Fibroblast of mammary gland (primary cell): ENCODE measurements at regions not wholly inside any gene's neighbourhood (a gene's known extent, or its start where the extent isn't known, plus 50 kb on each side); places are given as distances from the start of the nearest gene placed in this dataset.
"Not testable (repeated sequence)": the region's sequence is repeated elsewhere in the genome, so short reads cannot be mapped to it uniquely, and the experiment has no call there.

Experiments used
- DNase-seq: peaks from one replicate; pipeline ENCODE4 v3.0.0-alpha.2; 2010; ENCODE audit warnings: low read depth
- H3K4me3 ChIP-seq: 2 replicates; pipeline ENCODE4 v1.5.1; 2011; ENCODE audit warnings: low read depth, mild to moderate bottlenecking, low read length, moderate library complexity; ENCODE audit not compliant: control insufficient read depth
- CTCF ChIP-seq: conservative IDR thresholded peaks from 2 replicates; pipeline ENCODE4 v1.5.1; 2011; ENCODE audit warnings: low read depth, low read length, inconsistent platforms; ENCODE audit not compliant: control insufficient read depth, insufficient read depth

DNA sequence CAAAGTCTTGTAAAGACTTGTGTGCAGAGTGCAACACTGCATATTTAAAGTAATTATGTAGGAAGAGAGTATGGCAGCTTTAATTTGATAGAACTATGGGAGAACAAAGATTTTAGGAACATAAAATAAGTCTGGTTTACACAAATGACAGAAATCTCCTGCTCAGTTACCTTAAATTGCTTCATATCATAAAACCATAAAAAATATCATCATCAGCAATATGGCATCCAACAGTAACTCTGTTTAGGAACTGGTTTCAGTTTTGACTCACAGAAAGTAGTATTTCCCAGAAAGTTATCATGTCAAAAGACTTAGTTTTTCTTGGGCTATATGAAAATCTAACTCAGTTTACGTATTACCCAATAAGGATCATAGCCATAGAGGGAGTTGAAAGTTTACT lies 292.1 kb upstream of the PMFBP1 start:
- TF ChIP-seq CTCF: no peak
- DNase-seq: no peak
- no peak overlapping the region for H3K4me3 ChIP-seq

DNA sequence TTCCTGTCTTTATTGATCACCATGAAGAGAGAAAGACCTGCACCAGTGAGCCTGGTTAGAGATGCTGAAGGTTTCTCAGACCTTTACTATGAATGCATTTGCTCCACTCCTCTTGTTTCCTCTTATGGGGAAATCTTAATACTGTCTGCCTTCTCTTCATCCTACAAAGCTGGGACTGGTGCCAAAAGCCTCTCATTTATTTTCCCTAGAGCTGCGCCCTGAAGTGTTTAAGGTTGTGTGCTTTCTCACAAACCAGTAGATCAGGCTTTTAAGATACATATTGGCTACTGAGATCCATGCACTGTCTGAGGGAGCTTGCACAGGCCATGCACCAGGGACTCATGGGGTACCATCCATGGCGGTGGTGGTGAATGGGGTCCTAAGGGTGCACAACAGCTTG lies 286.1 kb upstream of the PMFBP1 start:
- DNase-seq: no peak
- H3K4me3 ChIP-seq: no peak overlapping the region
- TF ChIP-seq CTCF: no peak

DNA sequence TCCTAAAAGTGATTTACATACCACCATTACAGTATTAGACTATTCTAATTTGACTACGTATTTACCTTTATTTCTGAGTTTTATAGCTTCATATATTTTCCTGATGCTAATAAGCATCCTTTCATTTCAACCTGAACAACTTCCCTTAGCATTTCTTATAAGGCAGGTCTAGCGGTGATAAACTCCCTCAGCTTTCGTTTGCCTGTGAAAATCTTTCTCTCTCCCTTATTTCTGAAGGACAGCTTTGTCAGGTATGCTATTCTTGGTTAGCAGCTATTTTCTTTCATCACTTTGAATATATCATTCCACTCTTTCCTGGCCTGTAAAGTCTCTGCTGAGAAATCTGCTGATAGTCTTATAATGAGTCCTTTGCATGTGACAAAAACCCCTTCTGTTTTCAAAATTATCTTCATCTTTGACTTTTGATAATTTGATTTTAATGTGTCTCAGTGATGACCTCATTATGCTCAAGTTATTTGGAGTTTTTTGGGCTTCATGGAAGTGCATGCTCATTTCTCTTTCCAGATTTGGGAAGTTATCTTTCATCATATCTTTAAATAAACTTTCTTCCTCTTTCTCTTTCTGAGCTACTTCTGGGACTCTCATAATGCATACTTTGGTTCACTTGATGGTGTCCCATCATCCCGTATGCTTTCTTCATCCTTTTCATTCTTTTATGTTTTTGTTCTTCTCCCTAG lies 285.4 kb upstream of the PMFBP1 start:
- DNase-seq: no peak
- no peak for TF ChIP-seq CTCF
- H3K4me3 ChIP-seq: no peak overlapping the region

DNA sequence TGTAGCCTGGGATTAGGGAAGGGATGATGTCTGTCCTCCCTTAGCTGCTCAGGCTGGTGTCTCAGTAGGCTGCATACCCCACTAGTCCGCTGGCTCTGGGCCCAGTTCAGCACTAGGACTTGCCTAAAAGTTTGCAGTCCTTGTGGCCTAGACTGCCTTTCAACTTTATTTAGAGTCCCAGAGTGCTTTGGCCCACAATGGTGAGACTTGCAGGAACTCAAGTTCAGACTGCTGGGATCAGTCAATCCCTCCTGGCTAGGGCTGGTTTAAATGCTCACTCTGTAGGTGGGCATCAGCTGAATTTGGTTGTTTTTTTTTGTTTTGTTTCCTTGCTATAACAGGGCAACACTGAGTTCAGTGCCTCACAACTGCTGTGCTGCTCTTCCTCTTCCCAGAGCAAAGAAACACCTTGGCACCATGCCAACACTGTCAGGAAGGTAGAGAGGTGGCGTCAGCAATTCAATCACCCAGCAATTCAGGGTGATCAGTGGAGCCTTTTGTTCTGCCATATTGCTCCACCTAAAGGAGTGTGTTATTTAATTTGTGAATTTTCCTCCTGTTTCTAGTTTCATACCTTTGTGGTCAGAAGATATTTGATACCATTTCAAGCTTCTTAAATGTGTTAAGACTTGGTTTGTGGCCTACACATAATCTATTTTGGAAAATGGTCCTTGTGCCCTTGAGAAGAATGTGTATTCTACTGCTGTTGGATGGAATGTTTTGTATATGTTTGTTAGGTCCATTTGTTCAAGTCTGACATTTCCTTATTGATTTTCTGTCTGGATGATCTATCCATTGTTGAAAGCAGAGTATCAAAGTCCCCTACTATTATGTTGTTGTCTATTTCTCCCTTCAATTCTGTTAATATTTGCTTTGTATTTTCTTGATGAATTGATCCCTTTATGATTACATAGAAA lies 284.0 kb upstream of the PMFBP1 start:
- no peak for TF ChIP-seq CTCF
- no peak overlapping the region for H3K4me3 ChIP-seq
- DNase-seq: no peak

DNA sequence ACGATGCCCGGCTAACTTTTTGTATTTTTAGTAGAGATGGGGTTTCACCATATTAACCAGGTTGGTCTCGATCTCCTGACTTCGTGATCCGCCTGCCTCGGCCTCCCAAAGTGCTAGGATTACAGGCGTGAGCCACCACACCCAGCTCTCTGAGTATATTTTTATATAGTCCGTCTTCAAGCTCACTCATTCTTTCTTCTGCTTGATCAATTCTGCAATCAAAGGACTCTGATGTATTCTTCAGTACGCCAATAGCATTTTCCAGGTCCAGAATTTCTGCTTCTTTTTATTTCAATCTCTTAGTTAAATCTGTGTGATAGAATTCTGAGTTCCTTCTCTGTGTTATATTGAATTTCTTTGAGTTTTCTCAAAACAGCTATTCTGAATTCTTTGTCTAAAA lies 281.9 kb upstream of the PMFBP1 start:
- DNase-seq, H3K4me3 ChIP-seq: not testable (repeated sequence)

GRCh38 chr16:72444696-72445095 lies 272.7 kb upstream of the PMFBP1 start:
- H3K4me3 ChIP-seq: no peak overlapping the region
- DNase-seq: peak; percentile 10
- TF ChIP-seq CTCF: no peak

- H3K4me3 ChIP-seq: no peak overlapping the region
- TF ChIP-seq CTCF: no peak
- DNase-seq: peak; percentile 43
These were observed 271.9 kb upstream of the PMFBP1 start for GRCh38 chr16:72443809-72444208.
